ENCODE measurements at regions not wholly inside any gene's neighbourhood (a gene's known extent, or its start where the extent isn't known, plus 50 kb on each side); places are given as distances from the start of the nearest gene placed in this dataset.
"Not testable (repeated sequence)": the region's sequence is repeated elsewhere in the genome, so short reads cannot be mapped to it uniquely, and the experiment has no call there.

DNA sequence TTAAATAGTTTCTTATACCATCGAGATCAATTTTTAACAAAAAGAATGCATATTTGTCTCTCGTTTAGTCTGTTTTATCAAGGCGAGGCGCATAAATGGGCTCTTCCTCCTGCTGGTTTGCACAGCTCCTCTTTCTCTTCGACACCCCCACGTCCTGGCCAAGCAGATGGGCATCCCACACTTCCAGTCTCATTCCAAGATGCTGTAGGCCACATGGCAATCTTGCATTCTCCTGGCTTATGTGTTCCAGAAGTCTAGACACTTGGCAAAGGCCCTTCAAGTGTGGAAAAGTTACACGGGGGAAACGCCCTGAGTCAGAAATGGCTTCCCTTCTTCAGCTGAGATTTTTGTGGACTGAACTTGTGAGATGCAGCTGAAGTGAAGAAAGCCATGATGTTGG is 447.1 kb downstream of the QKI start:
- Histone ChIP-seq H3K79me2 (replicated peaks; ENCODE audit: insufficient read depth, low read length) (no peaks in the 10 kb centered on the region), H3K36me3 (ENCODE audit: insufficient read depth, low read length) (no peaks in the 10 kb centered on the region), H3K4me3 (ENCODE audit: low read length) (no peak overlapping the region), H3K4me2 (ENCODE audit: low read length) (no peak overlapping the region), H3K9ac (ENCODE audit: low read length) (no peak overlapping the region), H3K27ac (ENCODE audit: low read length) (no peak overlapping the region), H4K20me1 (ENCODE audit: insufficient read depth) (no peaks in the 10 kb centered on the region), H3K9me2 (ENCODE audit: insufficient read depth, low read length) (no peaks in the 10 kb centered on the region), H3K27me3 (ENCODE audit: insufficient read depth, low read depth, low read length) (no peaks in the 10 kb centered on the region), H2AFZ (ENCODE audit: low read depth, low read length) (no peak overlapping the region), H3F3A (ENCODE audit: insufficient read depth, low read length, poor library complexity, severe bottlenecking) (no peaks in the 10 kb centered on the region), H3K9me3 (ENCODE audit: low read length) (no peaks in the 10 kb centered on the region)
- no peak for TF ChIP-seq SMC3 (conservative IDR thresholded peaks at IDR 0.05; ENCODE audit: poor library complexity)
- no peak for TF ChIP-seq EP300 (conservative IDR thresholded peaks at IDR 0.05; ENCODE audit: poor library complexity, severe bottlenecking)
- TF ChIP-seq EZH2 (IDR thresholded peaks at IDR 0.05; ENCODE audit: borderline replicate concordance, insufficient read depth, low read length, poor library complexity, severe bottlenecking), result no peak
- TF ChIP-seq MXI1 (conservative IDR thresholded peaks at IDR 0.05; ENCODE audit: poor library complexity, severe bottlenecking), result no peak
- TF ChIP-seq, protein P1, sequence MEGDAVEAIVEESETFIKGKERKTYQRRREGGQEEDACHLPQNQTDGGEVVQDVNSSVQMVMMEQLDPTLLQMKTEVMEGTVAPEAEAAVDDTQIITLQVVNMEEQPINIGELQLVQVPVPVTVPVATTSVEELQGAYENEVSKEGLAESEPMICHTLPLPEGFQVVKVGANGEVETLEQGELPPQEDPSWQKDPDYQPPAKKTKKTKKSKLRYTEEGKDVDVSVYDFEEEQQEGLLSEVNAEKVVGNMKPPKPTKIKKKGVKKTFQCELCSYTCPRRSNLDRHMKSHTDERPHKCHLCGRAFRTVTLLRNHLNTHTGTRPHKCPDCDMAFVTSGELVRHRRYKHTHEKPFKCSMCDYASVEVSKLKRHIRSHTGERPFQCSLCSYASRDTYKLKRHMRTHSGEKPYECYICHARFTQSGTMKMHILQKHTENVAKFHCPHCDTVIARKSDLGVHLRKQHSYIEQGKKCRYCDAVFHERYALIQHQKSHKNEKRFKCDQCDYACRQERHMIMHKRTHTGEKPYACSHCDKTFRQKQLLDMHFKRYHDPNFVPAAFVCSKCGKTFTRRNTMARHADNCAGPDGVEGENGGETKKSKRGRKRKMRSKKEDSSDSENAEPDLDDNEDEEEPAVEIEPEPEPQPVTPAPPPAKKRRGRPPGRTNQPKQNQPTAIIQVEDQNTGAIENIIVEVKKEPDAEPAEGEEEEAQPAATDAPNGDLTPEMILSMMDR (IDR thresholded peaks at IDR 0.05; ENCODE audit: poor library complexity, severe bottlenecking), result no peak
- no peak for TF ChIP-seq TAF1 (IDR thresholded peaks at IDR 0.05; ENCODE audit: low read depth)
- TF ChIP-seq POLR2AphosphoS5 (IDR thresholded peaks at IDR 0.05), result no peak
- no peak for TF ChIP-seq RAD21 (conservative IDR thresholded peaks at IDR 0.05)
- no peak for TF ChIP-seq REST (IDR thresholded peaks at IDR 0.05; ENCODE audit: borderline replicate concordance)

- Histone ChIP-seq H2AFZ (ENCODE audit: low read depth, low read length) (no peak overlapping the region), H3K36me3 (ENCODE audit: insufficient read depth, low read length) (no peaks in the 10 kb centered on the region), H3F3A (ENCODE audit: insufficient read depth, low read length, poor library complexity, severe bottlenecking) (no peaks in the 10 kb centered on the region), H3K9ac (ENCODE audit: low read length) (no peak overlapping the region), H3K27ac (ENCODE audit: low read length) (peak overlapping the region; percentile 9), H3K4me3 (ENCODE audit: low read length) (no peak overlapping the region), H3K79me2 (replicated peaks; ENCODE audit: insufficient read depth, low read length) (no peaks in the 10 kb centered on the region), H3K9me2 (ENCODE audit: insufficient read depth, low read length) (no peaks in the 10 kb centered on the region), H3K27me3 (ENCODE audit: insufficient read depth, low read depth, low read length) (no peaks in the 10 kb centered on the region), H4K20me1 (ENCODE audit: insufficient read depth) (no peaks in the 10 kb centered on the region), H3K4me2 (ENCODE audit: low read length) (no peak overlapping the region), H3K9me3 (ENCODE audit: low read length) (no peaks in the 10 kb centered on the region)
- TF ChIP-seq SMC3 (conservative IDR thresholded peaks at IDR 0.05; ENCODE audit: poor library complexity), result no peak
- TF ChIP-seq, protein P1 (IDR thresholded peaks at IDR 0.05; ENCODE audit: poor library complexity, severe bottlenecking), result no peak
- peak; percentile 35 for TF ChIP-seq EP300 (conservative IDR thresholded peaks at IDR 0.05; ENCODE audit: poor library complexity, severe bottlenecking)
- no peak for TF ChIP-seq REST (IDR thresholded peaks at IDR 0.05; ENCODE audit: borderline replicate concordance)
- no peak for TF ChIP-seq MXI1 (conservative IDR thresholded peaks at IDR 0.05; ENCODE audit: poor library complexity, severe bottlenecking)
- TF ChIP-seq RAD21 (conservative IDR thresholded peaks at IDR 0.05), result no peak
Measured at GRCh38 chr6:163860287-163861081, 446.0 kb downstream of the QKI start.

DNA sequence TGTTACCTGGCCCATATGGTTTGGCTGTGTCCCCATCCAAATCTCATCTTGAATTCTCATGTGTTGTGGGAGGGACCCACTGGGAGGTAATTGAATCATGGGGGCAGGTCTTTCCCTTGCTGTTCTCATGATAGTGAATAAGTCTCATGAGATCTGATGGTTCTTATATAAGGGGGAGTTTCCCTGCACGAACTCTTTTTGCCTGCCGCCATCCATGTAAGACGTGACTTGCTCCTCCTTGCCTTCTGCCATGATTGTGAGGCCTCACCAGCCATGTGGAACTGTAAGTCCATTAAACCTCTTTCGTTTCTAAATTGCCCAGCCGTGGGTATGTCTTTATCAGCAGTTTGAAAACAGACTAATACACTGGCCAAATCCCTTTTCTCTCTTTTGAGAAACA is 444.4 kb downstream of the QKI start:
- not testable (repeated sequence) for H3K27me3 ChIP-seq (ENCODE audit: insufficient read depth, low read depth, low read length); H3K9me2 ChIP-seq (ENCODE audit: insufficient read depth, low read length); H3K9me3 ChIP-seq (ENCODE audit: low read length); H3F3A ChIP-seq (ENCODE audit: insufficient read depth, low read length, poor library complexity, severe bottlenecking); H3K27ac ChIP-seq (ENCODE audit: low read length); H3K36me3 ChIP-seq (ENCODE audit: insufficient read depth, low read length); H2AFZ ChIP-seq (ENCODE audit: low read depth, low read length); H3K79me2 ChIP-seq (replicated peaks; ENCODE audit: insufficient read depth, low read length); H3K4me3 ChIP-seq (ENCODE audit: low read length); H3K9ac ChIP-seq (ENCODE audit: low read length); H3K4me2 ChIP-seq (ENCODE audit: low read length); H4K20me1 ChIP-seq (ENCODE audit: insufficient read depth)

Measured in neural cell (in vitro differentiated cells).